ENCODE measurements at regions not wholly inside any gene's neighbourhood (a gene's known extent, or its start where the extent isn't known, plus 50 kb on each side); places are given as distances from the start of the nearest gene placed in this dataset.

- TF ChIP-seq, protein P1, sequence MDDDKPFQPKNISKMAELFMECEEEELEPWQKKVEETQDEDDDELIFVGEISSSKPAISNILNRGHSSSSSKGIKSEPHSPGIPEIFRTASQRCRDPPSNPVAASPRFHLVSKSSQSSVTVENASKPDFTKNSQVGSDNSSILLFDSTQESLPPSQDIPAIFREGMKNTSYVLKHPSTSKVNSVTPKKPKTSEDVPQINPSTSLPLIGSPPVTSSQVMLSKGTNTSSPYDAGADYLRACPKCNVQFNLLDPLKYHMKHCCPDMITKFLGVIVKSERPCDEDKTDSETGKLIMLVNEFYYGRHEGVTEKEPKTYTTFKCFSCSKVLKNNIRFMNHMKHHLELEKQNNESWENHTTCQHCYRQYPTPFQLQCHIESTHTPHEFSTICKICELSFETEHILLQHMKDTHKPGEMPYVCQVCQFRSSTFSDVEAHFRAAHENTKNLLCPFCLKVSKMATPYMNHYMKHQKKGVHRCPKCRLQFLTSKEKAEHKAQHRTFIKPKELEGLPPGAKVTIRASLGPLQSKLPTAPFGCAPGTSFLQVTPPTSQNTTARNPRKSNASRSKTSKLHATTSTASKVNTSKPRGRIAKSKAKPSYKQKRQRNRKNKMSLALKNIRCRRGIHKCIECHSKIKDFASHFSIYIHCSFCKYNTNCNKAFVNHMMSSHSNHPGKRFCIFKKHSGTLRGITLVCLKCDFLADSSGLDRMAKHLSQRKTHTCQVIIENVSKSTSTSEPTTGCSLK (tag by site-specific recombination; IDR thresholded peaks at IDR 0.05) = no peak
- TF ChIP-seq TSHZ1 (tag by site-specific recombination; IDR thresholded peaks at IDR 0.05; ENCODE audit: borderline replicate concordance) = no peak
- TF ChIP-seq PRDM2 (tag by site-specific recombination; IDR thresholded peaks at IDR 0.05; ENCODE audit: borderline replicate concordance) = no peak
- no peak for TF ChIP-seq ZNF239 (tag by site-specific recombination; IDR thresholded peaks at IDR 0.05)
- TF ChIP-seq ZBTB1 (tag by site-specific recombination; IDR thresholded peaks at IDR 0.05) = no peak
- no peak for TF ChIP-seq ZNF707 (tag by site-specific recombination; IDR thresholded peaks at IDR 0.05)
- TF ChIP-seq ZNF654 (tag by site-specific recombination; IDR thresholded peaks at IDR 0.05; ENCODE audit: low read depth) = no peak
- no peak for TF ChIP-seq GLIS2 (tag by site-specific recombination; IDR thresholded peaks at IDR 0.05)
Measured at GRCh38 chr1:163632269-163632668, 310.5 kb downstream of the NUF2 start.

Data from HEK293 (cell line).